K562 (cell line): ENCODE measurements at regions not wholly inside any gene's neighbourhood (a gene's known extent, or its start where the extent isn't known, plus 50 kb on each side); places are given as distances from the start of the nearest gene placed in this dataset.
A peak's percentile ranks its signal among the peaks of the same experiment; 100 is the strongest.

Experiments
- ATAC-seq: fragments of 200-7000 bp; cut with Tn5 transposase; 3 replicates; pipeline ENCODE4 v1.9.1; 2020; ENCODE audit warnings: moderate library complexity
- BruUV-seq: library from RNA; stranded (reverse); fragments of 400-500 nt; replicated peaks from 2 replicates; lab custom pipeline; 2021; lab: Mats Ljungman, UMichigan
- CTCF ChIA-PET: fragments of 300-600 bp; formaldehyde crosslinking; extraction: SDS; loops from one replicate; lab custom pipeline; 2021; ENCODE audit warnings: low intra/inter-chr PET ratio; lab: Yijun Ruan, JAX
- POLR2A ChIA-PET: fragments of 300-600, 350-650 bp; sonication (Branson Sonifier 250); formaldehyde crosslinking; extraction: SDS; loops from one replicate; lab custom pipeline; 2021; ENCODE audit warnings: antibody characterized with exemption, inconsistent platforms; lab: Yijun Ruan, JAX
- DNase-seq, 4 experiments: peaks; one replicate each; pipeline versions ENCODE4 v3.0.0 to v3.0.0-alpha.2; 2011 to 2018; ENCODE audit warnings: low spot score in 3 of 4, mixed read lengths in 3 of 4; ENCODE audit errors: extremely low read depth in 1 of 4
- FAIRE-seq: peaks from 2 replicates; lab custom pipeline; 2011; peaks lifted over from hg19 to GRCh38; lab: Jason Lieb, UNC
- H2AFZ ChIP-seq: 2 replicates; pipeline ENCODE4 v1.6.0; 2011; ENCODE audit warnings: low read depth, low read length, control low read depth, inconsistent platforms
- H3K27ac ChIP-seq: fragments of 200-600 bp; 3 replicates; pipeline ENCODE4 v1.8.0; 2011; ENCODE audit warnings: low read depth, mild to moderate bottlenecking, control low read depth, inconsistent platforms, low read length, moderate library complexity, mixed read lengths; ENCODE audit errors: extremely low read depth
- H3K27me3 ChIP-seq, 2 experiments: fragments of 300-600 bp in 1 of 2; 2 replicates in 1 of 2; 3 replicates in 1 of 2; pipeline versions ENCODE4 v1.6.0 to v1.8.0; 2011; ENCODE audit warnings: inconsistent platforms in 2 of 2, low read length in 2 of 2, mild to moderate bottlenecking in 1 of 2, mixed read lengths in 1 of 2, moderate library complexity in 1 of 2; ENCODE audit not compliant: control insufficient read depth in 2 of 2, insufficient read depth in 2 of 2
- H3K36me3 ChIP-seq: fragments of 300-600 bp; 3 replicates; pipeline ENCODE4 v1.8.0; 2011; ENCODE audit warnings: mild to moderate bottlenecking, low read length, inconsistent platforms; ENCODE audit not compliant: control insufficient read depth, insufficient read depth
- H3K4me1 ChIP-seq, 2 experiments: fragments of 200-600 bp in 1 of 2; replicated peaks in 1 of 2; 2 replicates in 1 of 2; 3 replicates in 1 of 2; pipeline versions ENCODE4 v1.5.1 to v1.8.0; 2011; ENCODE audit warnings: inconsistent platforms in 2 of 2, low read length in 2 of 2, mild to moderate bottlenecking in 1 of 2, mixed read lengths in 1 of 2, moderate library complexity in 1 of 2; ENCODE audit not compliant: control insufficient read depth in 2 of 2, insufficient read depth in 2 of 2
- H3K4me2 ChIP-seq: 2 replicates; pipeline ENCODE4 v1.6.1; 2011; ENCODE audit warnings: low read length, control low read depth, inconsistent platforms, mixed read lengths; ENCODE audit not compliant: insufficient read depth
- H3K4me3 ChIP-seq: fragments of 200-600 bp; sonication (generic), shearing (Covaris generic); 2 replicates; pipeline ENCODE4 v1.5.1; 2016; ENCODE audit warnings: control low read depth, inconsistent platforms
- H3K79me2 ChIP-seq: fragments of 200-600 bp; 3 replicates; pipeline ENCODE4 v1.8.0; 2011; ENCODE audit warnings: low read length, inconsistent platforms; ENCODE audit not compliant: control insufficient read depth, insufficient read depth
- H3K9ac ChIP-seq, 2 experiments: 2 replicates each; pipeline versions ENCODE4 v1.6.0 to v1.6.1; 2011; ENCODE audit warnings: low read depth in 2 of 2, low read length in 2 of 2, control low read depth in 1 of 2, inconsistent platforms in 1 of 2, mild to moderate bottlenecking in 1 of 2, mixed read lengths in 1 of 2; ENCODE audit not compliant: insufficient read depth in 1 of 2
- H3K9me1 ChIP-seq: one replicate; pipeline ENCODE4 v1.6.0; 2011; ENCODE audit warnings: inconsistent platforms, mild to moderate bottlenecking, low read length, moderate library complexity; ENCODE audit not compliant: control insufficient read depth, insufficient read depth
- H3K9me3 ChIP-seq: replicated peaks from 2 replicates; pipeline ENCODE4 v1.5.1; 2011; ENCODE audit warnings: low read depth, low read length, inconsistent platforms; ENCODE audit not compliant: control insufficient read depth, insufficient read depth
- H4K20me1 ChIP-seq: replicated peaks from 2 replicates; pipeline ENCODE4 v1.6.1; 2011; ENCODE audit warnings: low read length, inconsistent platforms, mixed read lengths; ENCODE audit not compliant: control insufficient read depth, insufficient read depth
- CREBBP ChIP-seq: IDR thresholded peaks from one replicate; pipeline ENCODE4 v1.6.1; 2012; ENCODE audit warnings: low read depth, mild to moderate bottlenecking, control low read depth, inconsistent platforms, low read length
- E2F3 ChIP-seq: fragments of 250-450 bp; sonication (Bioruptor Pico); IDR thresholded peaks from 2 replicates; pipeline ENCODE4 v1.4.0; 2020; ENCODE audit warnings: mild to moderate bottlenecking
- EP400 ChIP-seq: fragments of 450-650 bp; IDR thresholded peaks from 2 replicates; pipeline ENCODE4 v1.6.1; 2017; ENCODE audit warnings: antibody characterized with exemption, mild to moderate bottlenecking, moderate library complexity
- JUND ChIP-seq, 2 experiments: IDR thresholded peaks; 2 replicates in 1 of 2; 3 replicates in 1 of 2; pipeline ENCODE4 v1.6.1; 2011; ENCODE audit warnings: borderline replicate concordance in 2 of 2, low read depth in 2 of 2, low read length in 2 of 2, improper control_type of control experiment in 1 of 2, missing biosample characterization in 1 of 2, missing genetic modification characterization in 1 of 2, missing genetic modification reagents in 1 of 2
- KDM2B ChIP-seq: fragments of 250-450 bp; sonication (Bioruptor Pico); IDR thresholded peaks from 2 replicates; pipeline ENCODE4 v1.8.0; 2021; ENCODE audit warnings: mild to moderate bottlenecking, moderate library complexity
- MEF2A ChIP-seq: IDR thresholded peaks from 2 replicates; pipeline ENCODE4 v1.6.1; 2011; ENCODE audit warnings: low read depth, mild to moderate bottlenecking, low read length, moderate library complexity; ENCODE audit not compliant: control insufficient read depth
- POLR2A ChIP-seq: fragments of 450-650 bp; conservative IDR thresholded peaks from 2 replicates; pipeline ENCODE4 v1.6.1; 2016
- SNIP1 ChIP-seq: fragments of 450-650 bp; IDR thresholded peaks from 2 replicates; pipeline ENCODE4 v1.7.1; 2017; ENCODE audit warnings: low read depth, mild to moderate bottlenecking
- ZBTB8A ChIP-seq: fragments of 450-650 bp; IDR thresholded peaks from 2 replicates; pipeline ENCODE4 v1.6.1; 2018; ENCODE audit warnings: mild to moderate bottlenecking, moderate library complexity; ENCODE audit not compliant: partially characterized antibody
- ZFPM2 ChIP-seq: fragments of 250-450 bp; sonication (Bioruptor Pico); IDR thresholded peaks from 2 replicates; pipeline ENCODE4 v1.5.1; 2022; ENCODE audit warnings: mild to moderate bottlenecking
- ZNF212 ChIP-seq: fragments of 450-650 bp; formaldehyde crosslinking; IDR thresholded peaks from 2 replicates; pipeline ENCODE4 v1.4.0; 2020; ENCODE audit warnings: mild to moderate bottlenecking
- ZNF232 ChIP-seq: sonication (generic); formaldehyde crosslinking; IDR thresholded peaks from 2 replicates; pipeline ENCODE4 v1.8.0; 2022; ENCODE audit warnings: mild to moderate bottlenecking, missing genetic modification reagents
- WGBS: fragments of 100-300 bp; shearing (Covaris generic); methylation state at CpG from one replicate; pipeline ENCODE4 v1.1.6; 2016; ENCODE audit warnings: low coverage, mixed read lengths; ENCODE audit not compliant: insufficient coverage; ENCODE audit errors: missing lambda C conversion rate; 5-methylcytosine and 5-hydroxymethylcytosine counted together
- in situ Hi-C: fragments of 300-500 bp; cut with MboI; formaldehyde crosslinking; loops from 4 replicates; pipeline ENCODE4 v1.15.0; 2018; ENCODE audit warnings: inconsistent platforms, mixed read lengths
- intact Hi-C: fragments of 100-400 bp; cut with micrococcal nuclease; formaldehyde crosslinking; loops from 2 replicates; pipeline ENCODE4 v1.14.2; 2022
- TF ChIP-seq, protein P1 (sequence below): fragments of 250-450 bp; sonication (Bioruptor Pico); IDR thresholded peaks from 2 replicates; pipeline ENCODE4 v1.8.0; 2022; ENCODE audit warnings: moderate library complexity, mild to moderate bottlenecking, inconsistent platforms
- TF ChIP-seq, protein P2 (sequence below): sonication (generic); formaldehyde crosslinking; IDR thresholded peaks from 2 replicates; pipeline ENCODE4 v1.8.0; 2023; ENCODE audit warnings: missing genetic modification reagents, mild to moderate bottlenecking, borderline replicate concordance

DNA sequence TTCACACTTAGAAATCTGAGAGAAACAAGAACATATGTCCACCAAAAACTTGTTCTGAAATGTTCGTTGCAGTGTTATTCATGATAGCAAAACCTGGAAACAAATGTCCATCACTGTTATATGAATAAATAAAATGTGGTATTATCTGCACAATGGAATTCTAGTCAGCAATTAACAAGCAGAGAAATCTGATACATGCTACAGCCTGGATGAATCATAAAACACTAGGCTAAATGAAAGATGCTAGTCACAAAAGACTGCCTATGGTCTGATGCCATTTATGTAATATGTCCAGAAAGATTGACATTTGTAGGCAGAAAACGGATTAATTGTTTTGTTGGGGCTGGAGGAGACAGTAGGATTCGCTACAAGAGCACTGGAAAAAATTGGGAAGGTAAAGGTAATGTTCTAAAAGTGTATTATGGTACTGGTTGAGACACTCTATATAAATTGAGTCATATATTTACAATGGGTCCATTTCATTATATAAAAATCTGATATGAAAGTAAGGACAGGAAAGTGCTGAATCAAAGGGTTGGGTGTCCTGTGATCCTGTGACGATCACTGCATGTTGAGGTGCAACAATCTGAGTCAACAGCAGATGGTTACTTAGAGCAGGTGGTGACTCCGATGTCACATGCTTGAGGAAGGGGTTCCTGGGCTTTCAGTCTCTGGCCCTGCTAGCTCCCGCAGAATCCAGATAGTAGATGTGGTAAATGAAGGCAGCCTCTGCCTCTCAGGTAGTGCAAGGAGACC, 102.1 kb upstream of the NBPF4 start:
- H3K36me3 ChIP-seq = peaks cover 9% of the 10 kb centered on the region; the same call in 1 of the 3 replicates
- no peaks in the 10 kb centered on the region for H3K27me3 ChIP-seq
- ChIA-PET POLR2A (interaction anchor here (0.8 kb wide), 1 partner anchor 182 kb away, joined by 6 read pairs; no protein-coding TSS in a partner anchor), CTCF (no interaction called here)
- H3K79me2 ChIP-seq = no peaks in the 10 kb centered on the region; the same call in 2 of the 3 replicates
- intact Hi-C loops (no loop called here), in situ Hi-C loops (loop anchor here (25.0 kb wide), 1 partner anchor 91 kb away; no protein-coding TSS in a partner anchor)
- DNase-seq = no peak
- no peak overlapping the region for H2AFZ ChIP-seq
- H3K4me3 ChIP-seq = no peak overlapping the region
- H3K4me1 ChIP-seq = no peaks in the 10 kb centered on the region
- FAIRE-seq = no peak
- peak; percentile 58 for ATAC-seq
- H4K20me1 ChIP-seq = no peaks in the 10 kb centered on the region
- no TSS peak for BruUV-seq
- WGBS = 73% methylated on average over 6 of the region's 6 CpGs
- TF ChIP-seq POLR2A (no peak), SNIP1 (no peak), JUND (IDR thresholded peaks at IDR 0.05; ENCODE audit: borderline replicate concordance, low read depth, low read length) (no peak), JUND (tag; IDR thresholded peaks at IDR 0.05; ENCODE audit: borderline replicate concordance, low read depth, low read length) (no peak), MEF2A (no peak), ZBTB8A (no peak), EP400 (no peak), E2F3 (CRISPR knock-in tag) (no peak), ZNF232 (no peak), KDM2B (CRISPR knock-in tag) (no peak), ZFPM2 (no peak), ZNF212 (CRISPR knock-in tag) (no peak), CREBBP (no peak)
- TF ChIP-seq, protein P1, sequence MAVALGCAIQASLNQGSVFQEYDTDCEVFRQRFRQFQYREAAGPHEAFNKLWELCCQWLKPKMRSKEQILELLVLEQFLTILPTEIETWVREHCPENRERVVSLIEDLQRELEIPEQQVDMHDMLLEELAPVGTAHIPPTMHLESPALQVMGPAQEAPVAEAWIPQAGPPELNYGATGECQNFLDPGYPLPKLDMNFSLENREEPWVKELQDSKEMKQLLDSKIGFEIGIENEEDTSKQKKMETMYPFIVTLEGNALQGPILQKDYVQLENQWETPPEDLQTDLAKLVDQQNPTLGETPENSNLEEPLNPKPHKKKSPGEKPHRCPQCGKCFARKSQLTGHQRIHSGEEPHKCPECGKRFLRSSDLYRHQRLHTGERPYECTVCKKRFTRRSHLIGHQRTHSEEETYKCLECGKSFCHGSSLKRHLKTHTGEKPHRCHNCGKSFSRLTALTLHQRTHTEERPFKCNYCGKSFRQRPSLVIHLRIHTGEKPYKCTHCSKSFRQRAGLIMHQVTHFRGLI (CRISPR knock-in tag) = no peak
- TF ChIP-seq, protein P2, sequence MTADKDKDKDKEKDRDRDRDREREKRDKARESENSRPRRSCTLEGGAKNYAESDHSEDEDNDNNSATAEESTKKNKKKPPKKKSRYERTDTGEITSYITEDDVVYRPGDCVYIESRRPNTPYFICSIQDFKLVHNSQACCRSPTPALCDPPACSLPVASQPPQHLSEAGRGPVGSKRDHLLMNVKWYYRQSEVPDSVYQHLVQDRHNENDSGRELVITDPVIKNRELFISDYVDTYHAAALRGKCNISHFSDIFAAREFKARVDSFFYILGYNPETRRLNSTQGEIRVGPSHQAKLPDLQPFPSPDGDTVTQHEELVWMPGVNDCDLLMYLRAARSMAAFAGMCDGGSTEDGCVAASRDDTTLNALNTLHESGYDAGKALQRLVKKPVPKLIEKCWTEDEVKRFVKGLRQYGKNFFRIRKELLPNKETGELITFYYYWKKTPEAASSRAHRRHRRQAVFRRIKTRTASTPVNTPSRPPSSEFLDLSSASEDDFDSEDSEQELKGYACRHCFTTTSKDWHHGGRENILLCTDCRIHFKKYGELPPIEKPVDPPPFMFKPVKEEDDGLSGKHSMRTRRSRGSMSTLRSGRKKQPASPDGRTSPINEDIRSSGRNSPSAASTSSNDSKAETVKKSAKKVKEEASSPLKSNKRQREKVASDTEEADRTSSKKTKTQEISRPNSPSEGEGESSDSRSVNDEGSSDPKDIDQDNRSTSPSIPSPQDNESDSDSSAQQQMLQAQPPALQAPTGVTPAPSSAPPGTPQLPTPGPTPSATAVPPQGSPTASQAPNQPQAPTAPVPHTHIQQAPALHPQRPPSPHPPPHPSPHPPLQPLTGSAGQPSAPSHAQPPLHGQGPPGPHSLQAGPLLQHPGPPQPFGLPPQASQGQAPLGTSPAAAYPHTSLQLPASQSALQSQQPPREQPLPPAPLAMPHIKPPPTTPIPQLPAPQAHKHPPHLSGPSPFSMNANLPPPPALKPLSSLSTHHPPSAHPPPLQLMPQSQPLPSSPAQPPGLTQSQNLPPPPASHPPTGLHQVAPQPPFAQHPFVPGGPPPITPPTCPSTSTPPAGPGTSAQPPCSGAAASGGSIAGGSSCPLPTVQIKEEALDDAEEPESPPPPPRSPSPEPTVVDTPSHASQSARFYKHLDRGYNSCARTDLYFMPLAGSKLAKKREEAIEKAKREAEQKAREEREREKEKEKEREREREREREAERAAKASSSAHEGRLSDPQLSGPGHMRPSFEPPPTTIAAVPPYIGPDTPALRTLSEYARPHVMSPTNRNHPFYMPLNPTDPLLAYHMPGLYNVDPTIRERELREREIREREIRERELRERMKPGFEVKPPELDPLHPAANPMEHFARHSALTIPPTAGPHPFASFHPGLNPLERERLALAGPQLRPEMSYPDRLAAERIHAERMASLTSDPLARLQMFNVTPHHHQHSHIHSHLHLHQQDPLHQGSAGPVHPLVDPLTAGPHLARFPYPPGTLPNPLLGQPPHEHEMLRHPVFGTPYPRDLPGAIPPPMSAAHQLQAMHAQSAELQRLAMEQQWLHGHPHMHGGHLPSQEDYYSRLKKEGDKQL = no peak
- no peak overlapping the region for H3K27ac ChIP-seq
- H3K4me2 ChIP-seq = no peak overlapping the region
- H3K9me1 ChIP-seq = no peaks in the 10 kb centered on the region
- no peaks in the 10 kb centered on the region for H3K9me3 ChIP-seq
- H3K9ac ChIP-seq = no peak overlapping the region
